ENCODE measurements at regions not wholly inside any gene's neighbourhood (a gene's known extent, or its start where the extent isn't known, plus 50 kb on each side); places are given as distances from the start of the nearest gene placed in this dataset.
A peak's percentile ranks its signal among the peaks of the same experiment; 100 is the strongest.
"Not testable (repeated sequence)": the region's sequence is repeated elsewhere in the genome, so short reads cannot be mapped to it uniquely, and the experiment has no call there.

GRCh38 chr3:27553886-27554540 is 69.8 kb upstream of the SLC4A7 start:
- no peak for DNase-seq

- DNase-seq = not testable (repeated sequence)
These were observed 68.5 kb upstream of the SLC4A7 start for GRCh38 chr3:27552708-27553107.

- DNase-seq = not testable (repeated sequence)
These were observed 67.2 kb upstream of the SLC4A7 start for GRCh38 chr3:27551413-27551812.

- DNase-seq = no peak
These were observed 60.9 kb upstream of the SLC4A7 start for GRCh38 chr3:27545061-27545460.

GRCh38 chr3:27544372-27544865 is 60.2 kb upstream of the SLC4A7 start:
- DNase-seq = no peak

GRCh38 chr3:27542476-27542875 is 58.3 kb upstream of the SLC4A7 start:
- DNase-seq = no peak

GRCh38 chr3:27540231-27540630 is 56.0 kb upstream of the SLC4A7 start:
- no peak for DNase-seq

- no peak for DNase-seq
These were observed 52.3 kb upstream of the SLC4A7 start for GRCh38 chr3:27536491-27536890.

GRCh38 chr3:27535809-27536392 is 51.7 kb upstream of the SLC4A7 start:
- DNase-seq = no peak

- DNase-seq = peak; percentile 50
These were observed 49.8 kb upstream of the SLC4A7 start for GRCh38 chr3:27533718-27534573.
